Sciatic nerve (tissue), 2 donors: ENCODE measurements at regions not wholly inside any gene's neighbourhood (a gene's known extent, or its start where the extent isn't known, plus 50 kb on each side); places are given as distances from the start of the nearest gene placed in this dataset.
A peak's percentile ranks its signal among the peaks of the same experiment; 100 is the strongest.

ENCODE experiments used
- ATAC-seq: fragments of 200-7000 bp; cut with Tn5 transposase; one replicate; pipeline ENCODE4 v1.9.1; 2020; ENCODE audit warnings: mild to moderate bottlenecking, moderate library complexity
- DNase-seq: peaks from one replicate; pipeline ENCODE4 v3.0.0-alpha.2; 2020; ENCODE audit warnings: low spot score
- intact Hi-C: fragments of 100-400 bp; cut with DNase I; formaldehyde crosslinking; loops from one replicate; pipeline ENCODE4 v1.14.2; 2022
- donor health status: DM: no; HTN: no; CAD: no.
- donor health status: DM: no; HTN: no; CAD: no.

DNA sequence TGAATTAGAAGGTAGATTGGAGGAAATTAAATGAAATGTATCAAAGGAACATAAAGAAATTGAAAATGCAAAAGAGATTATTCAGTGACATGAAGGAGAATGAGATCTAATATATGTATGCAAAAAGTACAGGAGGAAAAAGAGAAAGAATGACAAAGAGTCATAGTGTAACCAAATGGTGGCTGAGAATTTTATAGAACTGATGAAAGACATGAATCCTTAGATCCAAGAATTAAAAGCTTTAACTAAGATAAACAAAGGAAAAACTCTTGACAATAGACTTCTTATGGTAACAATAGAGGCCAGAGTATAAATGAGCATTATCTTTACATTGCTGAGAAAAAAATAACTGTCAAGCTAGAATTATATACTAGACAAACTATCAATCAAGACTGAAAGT, 505.4 kb upstream of the CD180 start:
- ATAC-seq (no peak), DNase-seq (no peak)
- intact Hi-C loops: no loop called here

GRCh38 chr5:67699560-67699959, 503.0 kb upstream of the CD180 start:
- DNase-seq (no peak), ATAC-seq (peak; percentile 39)
- intact Hi-C loops: no loop called here

GRCh38 chr5:67696446-67696845, 499.8 kb upstream of the CD180 start:
- ATAC-seq (no peak), DNase-seq (no peak)
- intact Hi-C loops: no loop called here

DNA sequence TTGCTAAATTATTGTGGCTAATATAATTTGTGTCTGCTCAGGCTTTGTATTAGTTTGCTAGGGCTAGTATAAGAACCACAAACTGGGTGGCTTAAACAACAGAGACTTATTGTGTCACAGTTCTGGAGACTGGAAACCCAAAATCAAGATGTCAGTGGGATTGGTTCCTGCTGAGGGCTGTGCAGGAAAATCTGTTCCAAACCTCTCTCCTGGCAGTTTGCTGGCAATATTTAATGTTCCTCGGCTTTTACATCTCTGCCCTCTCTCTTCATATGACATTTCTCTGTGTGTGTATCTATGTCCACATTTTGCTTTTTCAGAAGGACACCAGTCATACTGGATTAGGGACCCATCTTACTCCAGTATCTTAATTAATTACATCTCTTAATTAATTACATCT, 498.8 kb upstream of the CD180 start:
- intact Hi-C loops: no loop called here
- ATAC-seq: no peak
- DNase-seq: no peak

DNA sequence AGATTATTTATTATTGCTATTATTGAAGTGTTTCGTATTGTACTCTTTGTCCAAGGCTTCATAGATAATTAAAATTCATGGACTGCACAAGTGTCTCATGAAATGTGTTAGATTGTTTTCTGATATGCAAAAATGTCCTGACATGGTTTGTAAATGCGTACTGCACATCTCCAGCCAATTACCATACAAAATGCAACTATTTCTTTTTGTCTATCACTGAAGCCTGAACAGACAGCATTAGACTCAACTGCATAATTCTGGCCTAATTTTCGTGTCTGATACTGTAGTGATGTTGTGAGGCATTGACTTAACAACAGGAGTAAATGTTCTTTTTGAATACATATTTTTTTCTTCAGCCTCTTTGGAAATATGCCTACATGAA, 498.2 kb upstream of the CD180 start:
- no peak for DNase-seq
- intact Hi-C loops: loop anchor here (5.0 kb wide), 1 partner anchor 392 kb away; no protein-coding TSS in a partner anchor
- no peak for ATAC-seq

- intact Hi-C loops: loop anchor here (5.0 kb wide), 1 partner anchor 393 kb away; no protein-coding TSS in a partner anchor
- ATAC-seq: peak; percentile 98
- DNase-seq: peak; percentile 63
These were observed 497.6 kb upstream of the CD180 start for GRCh38 chr5:67693956-67694809.

- ATAC-seq (no peak), DNase-seq (no peak)
- intact Hi-C loops: no loop called here
These were observed 490.1 kb upstream of the CD180 start for GRCh38 chr5:67686746-67687145.

DNA sequence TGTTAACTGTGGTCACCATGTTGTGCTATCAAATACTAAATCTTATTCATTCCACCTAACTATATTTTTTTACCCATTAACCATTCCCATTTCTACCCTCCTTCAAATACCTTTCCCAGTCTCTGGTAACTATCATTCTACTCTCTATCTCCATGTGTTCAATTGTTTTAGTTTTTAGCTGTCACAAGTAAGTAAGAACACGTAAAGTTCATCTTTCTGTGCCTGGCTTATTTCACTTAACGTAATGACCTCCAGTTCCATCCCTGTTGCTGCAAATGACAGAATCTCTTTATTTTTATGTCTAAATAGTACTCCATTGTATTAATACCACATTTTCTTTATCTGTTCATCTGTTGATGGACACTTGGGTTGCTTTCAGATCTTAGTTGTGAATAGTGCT, 485.1 kb upstream of the CD180 start:
- intact Hi-C loops: no loop called here
- ATAC-seq: no peak
- no peak for DNase-seq

GRCh38 chr5:67680099-67680498, 483.5 kb upstream of the CD180 start:
- intact Hi-C loops: no loop called here
- ATAC-seq (peak; percentile 74), DNase-seq (no peak)

GRCh38 chr5:67679184-67679841, 482.7 kb upstream of the CD180 start:
- DNase-seq (no peak), ATAC-seq (no peak)
- intact Hi-C loops: no loop called here

DNA sequence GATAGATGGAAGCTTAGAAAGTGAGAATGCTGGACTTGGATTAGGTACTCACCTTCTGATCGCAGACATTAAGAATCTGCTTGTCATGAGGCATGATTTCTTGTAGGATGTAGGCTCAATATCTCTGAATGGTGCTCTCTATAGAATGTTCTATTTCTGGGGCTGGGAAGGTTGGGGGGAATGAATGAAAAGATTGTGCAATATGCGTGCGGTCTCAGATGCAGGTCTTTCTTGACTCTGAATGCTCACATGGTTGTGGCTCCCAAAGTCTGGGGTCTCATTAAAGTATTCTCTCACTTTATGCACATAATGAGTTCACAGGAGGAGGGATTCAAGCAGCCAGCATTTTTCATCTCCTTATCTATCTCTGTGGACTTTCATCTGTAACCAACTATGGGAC, 482.0 kb upstream of the CD180 start:
- no peak for DNase-seq
- intact Hi-C loops: no loop called here
- ATAC-seq: no peak

- DNase-seq (no peak), ATAC-seq (no peak)
- intact Hi-C loops: no loop called here
These were observed 480.9 kb upstream of the CD180 start for GRCh38 chr5:67677422-67677970.

DNA sequence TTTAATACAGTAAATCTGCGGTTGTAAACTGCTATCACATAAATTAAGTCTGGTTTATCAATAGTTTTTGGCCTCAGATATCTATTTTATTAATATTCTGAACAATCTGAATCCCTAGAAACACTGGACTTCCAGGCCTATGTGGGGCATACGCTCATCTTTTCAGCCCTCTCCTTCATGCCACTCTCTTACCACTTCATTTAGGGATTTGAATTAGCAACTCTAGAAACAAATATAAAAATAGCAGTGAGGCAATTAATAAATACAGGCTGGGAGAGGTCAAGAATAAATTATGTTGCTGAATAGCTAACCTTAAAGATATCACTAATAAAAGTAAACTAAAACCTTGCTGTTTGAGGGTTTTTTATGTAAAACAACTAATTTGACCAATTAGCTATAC, 480.3 kb upstream of the CD180 start:
- ATAC-seq: no peak
- intact Hi-C loops: no loop called here
- DNase-seq: no peak

- intact Hi-C loops: no loop called here
- DNase-seq (no peak), ATAC-seq (no peak)
These were observed 477.6 kb upstream of the CD180 start for GRCh38 chr5:67674159-67674655.

DNA sequence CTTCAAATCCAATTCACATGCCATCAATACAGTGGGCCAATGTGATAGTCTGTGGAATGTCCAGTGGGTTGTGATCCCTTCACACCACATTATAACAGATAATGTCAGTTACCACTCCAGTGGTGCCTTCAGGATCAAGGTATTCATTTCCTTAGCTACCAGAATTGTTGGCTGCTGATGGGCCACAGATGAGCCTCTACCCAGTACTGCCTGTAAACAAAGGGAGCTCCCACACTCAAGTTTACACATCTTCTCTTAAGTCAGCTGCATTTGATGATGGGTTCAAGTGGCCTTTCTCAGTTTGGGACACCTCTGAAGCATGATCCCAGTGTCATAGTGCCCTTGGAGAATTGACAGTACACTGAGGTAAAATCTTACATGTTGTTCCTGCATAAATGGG, 477.0 kb upstream of the CD180 start:
- DNase-seq (no peak), ATAC-seq (no peak)
- intact Hi-C loops: no loop called here

GRCh38 chr5:67673180-67673579, 476.6 kb upstream of the CD180 start:
- DNase-seq (no peak), ATAC-seq (no peak)
- intact Hi-C loops: no loop called here

- ATAC-seq (no peak), DNase-seq (no peak)
- intact Hi-C loops: no loop called here
These were observed 476.0 kb upstream of the CD180 start for GRCh38 chr5:67672636-67673035.

DNA sequence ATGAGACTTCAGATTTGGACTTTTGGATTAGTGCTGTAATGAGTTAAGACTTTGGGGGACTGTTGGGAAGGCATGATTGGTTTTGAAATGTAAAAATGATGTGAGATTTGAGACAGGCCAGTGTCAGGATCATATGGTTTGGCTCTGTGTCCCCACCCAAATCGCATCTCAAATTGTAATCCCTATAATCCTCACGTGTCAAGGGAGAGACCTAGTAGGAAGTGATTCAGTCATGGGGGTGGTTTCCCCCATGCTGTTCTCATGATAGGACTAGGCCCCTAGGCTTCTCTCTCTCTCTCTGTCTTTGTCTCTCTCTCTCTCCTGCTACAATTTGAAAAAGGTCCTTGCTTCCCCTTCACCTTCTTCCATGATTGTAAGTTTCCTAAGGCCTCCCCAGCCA, 473.3 kb upstream of the CD180 start:
- intact Hi-C loops: no loop called here
- no peak for ATAC-seq
- DNase-seq: no peak

DNA sequence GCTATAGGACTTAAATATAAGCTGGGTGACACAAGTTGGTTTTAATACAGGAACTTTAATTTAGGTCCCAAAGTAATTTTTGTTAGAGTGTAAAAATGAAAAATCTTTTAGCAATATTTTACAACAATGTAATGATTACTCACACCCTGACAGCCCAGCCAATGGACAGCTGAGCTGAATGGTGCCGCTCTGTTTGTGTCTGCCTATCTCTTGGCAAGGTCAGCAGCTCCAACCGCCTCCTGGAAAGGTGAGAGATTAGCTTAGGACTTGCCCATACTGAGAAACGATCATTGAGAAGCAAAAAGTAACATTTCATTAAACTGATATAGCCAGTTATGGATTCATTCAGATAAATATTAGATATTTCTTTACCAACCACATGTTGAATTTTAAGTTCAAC, 463.6 kb upstream of the CD180 start:
- intact Hi-C loops: no loop called here

DNA sequence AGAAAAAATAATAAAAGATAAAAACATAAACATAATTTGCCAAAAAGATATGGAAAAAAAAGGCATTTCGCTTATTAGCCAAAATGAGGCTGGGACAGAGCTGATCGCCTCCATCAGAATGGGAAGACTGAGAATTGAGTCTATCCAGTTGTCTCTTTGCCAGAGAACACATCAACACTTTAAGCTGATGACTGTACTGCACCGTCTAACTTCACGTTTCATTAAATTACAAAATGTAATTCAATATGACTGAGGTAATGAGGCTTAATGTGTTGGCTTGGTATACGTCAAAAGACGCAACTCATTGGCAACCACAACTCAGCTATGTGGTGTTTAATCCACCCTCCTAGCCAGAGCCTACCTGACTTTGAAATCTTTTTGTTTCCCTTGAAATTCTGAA, 462.7 kb upstream of the CD180 start:
- ATAC-seq (no peak), DNase-seq (no peak)
- intact Hi-C loops: no loop called here

More for the DNA sequence above, 463.6 kb upstream of the CD180 start:
- DNase-seq (no peak), ATAC-seq (no peak)
